ENCODE measurements at regions not wholly inside any gene's neighbourhood (a gene's known extent, or its start where the extent isn't known, plus 50 kb on each side); places are given as distances from the start of the nearest gene placed in this dataset.

GRCh38 chr3:30248423-30248822, 358.0 kb upstream of the TGFBR2 start:
- TF ChIP-seq REST (IDR thresholded peaks at IDR 0.05; ENCODE audit: unreplicated experiment) = no peak
- TF ChIP-seq CTCF (conservative IDR thresholded peaks at IDR 0.05; ENCODE audit: low read depth in 2 of 2) = no peak
- no peak for TF ChIP-seq EZH2phosphoT487 (IDR thresholded peaks at IDR 0.05; ENCODE audit: unreplicated experiment)
- no peak for TF ChIP-seq JUNB (IDR thresholded peaks at IDR 0.05; ENCODE audit: unreplicated experiment)
- no peak for TF ChIP-seq POLR2AphosphoS5 (IDR thresholded peaks at IDR 0.05; ENCODE audit: low read depth)
- TF ChIP-seq NANOG (IDR thresholded peaks at IDR 0.05; ENCODE audit: borderline replicate concordance) = no peak
- no peak for TF ChIP-seq EZH2 (IDR thresholded peaks at IDR 0.05; ENCODE audit: low read depth, unreplicated experiment)
- no peak for TF ChIP-seq STAT1 (IDR thresholded peaks at IDR 0.05; ENCODE audit: unreplicated experiment)
- TF ChIP-seq ZNF114 (CRISPR knock-in tag; IDR thresholded peaks at IDR 0.05) = no peak
- TF ChIP-seq CREB1 (CRISPR knock-in tag; IDR thresholded peaks at IDR 0.05; ENCODE audit: low read depth) = no peak

Data from GM23338 (cell line).